ENCODE measurements at regions not wholly inside any gene's neighbourhood (a gene's known extent, or its start where the extent isn't known, plus 50 kb on each side); places are given as distances from the start of the nearest gene placed in this dataset.
"Not testable (repeated sequence)": the region's sequence is repeated elsewhere in the genome, so short reads cannot be mapped to it uniquely, and the experiment has no call there.

- not testable (repeated sequence) for DNase-seq (ENCODE audit: low read depth in 2 of 2)
Observed at GRCh38 chr6:167709776-167710336, 116.9 kb upstream of the AFDN start.

GRCh38 chr6:167710363-167710920 is 116.3 kb upstream of the AFDN start:
- DNase-seq (ENCODE audit: low read depth in 2 of 2) = no peak

DNA sequence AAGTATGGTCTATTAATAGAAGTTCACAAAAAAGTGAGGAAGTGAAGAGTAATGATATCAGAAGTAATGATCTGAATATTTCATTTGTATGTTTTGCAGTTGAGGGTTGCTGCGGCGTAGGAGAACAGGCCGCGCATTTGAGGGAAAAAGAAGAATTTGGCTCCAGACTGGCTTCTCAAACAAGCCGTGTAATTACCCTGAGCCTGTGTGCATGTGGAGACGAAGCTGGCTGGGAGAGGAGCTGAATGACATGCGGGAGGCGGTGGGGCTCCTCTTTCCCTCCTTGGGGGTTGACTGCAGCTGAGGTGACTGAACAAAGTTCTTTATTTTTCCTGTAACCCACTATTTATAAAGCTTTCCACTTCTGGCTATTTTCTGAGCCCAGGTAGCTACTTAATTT is 115.5 kb upstream of the AFDN start:
- DNase-seq (ENCODE audit: low read depth in 2 of 2) = no peak

DNA sequence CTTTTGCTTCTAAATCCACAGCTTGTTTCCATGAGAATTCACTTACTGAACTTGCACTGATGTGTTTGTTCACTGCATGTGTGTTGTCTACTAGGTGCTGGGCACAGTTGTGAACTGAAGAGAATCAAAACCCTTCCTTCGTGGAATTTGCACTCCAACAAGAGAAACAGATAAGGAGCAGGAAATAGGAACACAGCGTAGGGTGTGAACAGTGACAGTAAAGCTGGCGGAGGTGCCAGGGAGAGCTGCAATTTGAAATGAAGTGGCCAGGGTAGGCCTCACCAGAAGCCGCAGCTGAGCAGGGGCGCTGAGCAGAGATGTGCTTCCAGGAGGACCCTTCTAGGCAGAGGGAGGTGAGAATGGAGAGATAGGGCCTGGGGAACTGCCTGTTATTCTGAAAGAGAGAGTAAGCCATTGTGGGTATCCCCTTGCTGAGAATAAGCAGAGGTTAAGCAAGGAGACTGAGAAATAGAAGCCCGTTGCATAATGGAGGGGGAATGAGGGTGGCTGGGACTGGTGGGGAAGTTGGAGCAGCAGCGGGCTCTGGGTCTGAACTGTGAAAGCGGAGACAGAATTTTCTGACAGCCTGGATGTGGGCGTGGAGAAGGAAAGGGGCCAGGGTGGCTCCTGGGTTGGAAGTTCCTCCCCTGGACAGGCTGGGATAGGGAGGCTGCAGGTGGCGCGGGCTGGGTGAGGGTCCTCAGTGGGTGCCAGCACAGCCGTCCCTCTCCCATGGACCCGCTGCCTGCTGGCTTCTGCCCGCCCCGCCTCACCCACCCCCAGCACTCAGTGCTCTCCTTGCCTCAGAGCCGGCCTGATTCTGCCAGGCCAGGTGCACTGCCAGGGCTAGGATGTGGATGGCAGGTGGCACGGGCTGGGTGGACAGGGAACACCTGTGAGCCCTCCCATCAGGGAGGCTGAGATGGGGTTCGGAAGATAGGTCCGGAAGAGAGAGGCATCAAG is 114.7 kb upstream of the AFDN start:
- no peak for DNase-seq (ENCODE audit: low read depth in 2 of 2)

- no peak for DNase-seq (ENCODE audit: low read depth in 2 of 2)
Observed at GRCh38 chr6:167712731-167713475, 113.8 kb upstream of the AFDN start.

DNA sequence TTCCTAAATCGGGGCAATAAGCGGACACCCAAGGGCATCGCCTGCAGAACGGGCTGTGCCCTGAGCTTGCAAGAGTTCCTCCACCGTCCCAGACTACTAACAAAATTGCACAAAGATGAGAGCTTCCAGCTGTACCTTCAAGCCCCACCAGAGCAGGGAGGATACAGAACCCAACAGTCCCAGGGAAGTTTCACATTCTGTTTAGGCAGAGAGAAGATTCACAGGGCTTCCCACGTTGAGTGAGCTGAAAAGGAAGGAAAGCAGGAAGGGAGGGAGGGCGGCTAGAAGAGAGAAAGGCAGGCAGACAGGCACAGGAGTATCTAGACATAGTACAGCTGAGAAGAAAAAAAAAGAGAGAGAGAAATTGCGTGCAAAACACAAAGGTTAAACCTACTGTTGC is 112.6 kb upstream of the AFDN start:
- DNase-seq (ENCODE audit: low read depth in 2 of 2) = no peak

DNA sequence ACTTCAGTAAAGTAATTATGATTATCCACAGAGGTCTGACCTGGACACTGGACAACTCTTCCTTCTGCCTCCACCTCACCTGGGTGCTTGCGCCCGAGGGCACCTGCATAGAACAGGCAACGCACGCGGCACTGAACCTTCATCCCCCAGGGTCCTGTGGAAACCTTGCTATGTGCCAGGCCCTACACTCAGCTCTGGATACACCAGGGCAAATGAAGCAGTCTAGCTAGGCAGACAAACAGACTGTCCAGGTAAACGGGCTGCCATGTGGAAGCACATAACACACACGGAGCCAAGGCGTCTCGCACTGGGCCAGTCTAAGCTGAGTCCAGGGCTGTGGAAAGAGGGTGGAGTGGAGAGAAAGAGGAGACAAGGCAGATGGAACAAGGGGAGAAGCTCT is 109.3 kb upstream of the AFDN start:
- DNase-seq (ENCODE audit: low read depth in 2 of 2) = no peak

DNA sequence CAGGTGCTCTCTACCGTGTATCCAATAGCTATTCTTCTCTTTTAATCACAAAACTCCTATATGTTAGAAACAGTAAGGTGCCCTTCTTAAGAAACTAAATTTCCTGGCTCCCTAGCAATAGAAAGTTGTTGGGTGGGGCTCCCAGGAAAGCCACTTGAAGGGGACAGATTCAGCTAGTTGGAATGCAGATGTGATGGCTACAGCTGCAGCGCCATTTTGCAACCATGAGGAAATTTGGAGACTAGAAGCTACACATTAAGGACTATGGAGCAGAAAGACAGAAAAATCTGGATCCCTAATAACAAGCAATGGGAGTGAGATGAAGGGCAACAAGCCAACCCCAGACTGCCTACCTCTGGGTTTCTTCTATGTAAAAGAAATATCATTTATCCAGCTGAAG is 108.8 kb upstream of the AFDN start:
- DNase-seq (ENCODE audit: low read depth in 2 of 2) = no peak

GRCh38 chr6:167719920-167720319 is 106.8 kb upstream of the AFDN start:
- DNase-seq (ENCODE audit: low read depth in 2 of 2) = no peak

DNA sequence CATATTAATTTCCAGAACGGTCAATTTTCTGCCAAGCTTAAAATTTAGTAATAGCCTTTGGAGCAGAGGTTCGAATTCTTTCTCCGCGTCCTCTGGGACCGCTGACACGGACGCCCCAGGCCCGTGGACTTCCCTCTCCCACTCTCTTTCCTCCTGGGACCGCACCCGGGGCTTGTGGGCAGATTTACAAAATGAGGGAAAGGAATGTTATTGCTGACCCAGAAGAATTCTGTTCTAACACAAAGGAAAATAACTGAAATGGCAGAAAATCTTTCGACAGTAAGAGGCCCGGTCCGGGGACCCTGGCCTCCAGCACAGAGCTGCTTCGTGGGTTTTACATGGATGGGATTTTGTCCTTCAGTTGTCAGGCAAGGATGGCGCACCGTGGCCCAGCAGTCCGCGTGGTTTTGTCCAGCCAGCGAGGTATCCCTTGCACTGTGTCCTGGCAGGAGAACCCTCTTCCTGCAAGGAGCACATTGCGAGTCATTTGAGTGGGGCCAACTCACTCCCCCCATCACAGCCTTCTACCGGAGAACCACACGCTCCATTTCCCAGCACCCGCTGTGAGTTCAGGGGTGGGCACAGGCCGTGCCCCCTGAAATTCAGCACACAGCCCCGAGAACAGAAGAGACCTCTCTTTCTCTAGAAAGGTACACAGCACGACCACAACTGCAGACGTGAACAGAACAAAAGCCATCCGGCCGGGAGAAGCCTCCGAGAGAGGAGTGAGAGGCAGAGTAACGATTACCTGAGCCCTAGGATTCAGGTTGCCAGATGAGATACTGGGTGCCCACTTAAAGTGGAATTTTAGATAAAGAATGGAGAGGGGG is 106.0 kb upstream of the AFDN start:
- no peak for DNase-seq (ENCODE audit: low read depth in 2 of 2)

DNA sequence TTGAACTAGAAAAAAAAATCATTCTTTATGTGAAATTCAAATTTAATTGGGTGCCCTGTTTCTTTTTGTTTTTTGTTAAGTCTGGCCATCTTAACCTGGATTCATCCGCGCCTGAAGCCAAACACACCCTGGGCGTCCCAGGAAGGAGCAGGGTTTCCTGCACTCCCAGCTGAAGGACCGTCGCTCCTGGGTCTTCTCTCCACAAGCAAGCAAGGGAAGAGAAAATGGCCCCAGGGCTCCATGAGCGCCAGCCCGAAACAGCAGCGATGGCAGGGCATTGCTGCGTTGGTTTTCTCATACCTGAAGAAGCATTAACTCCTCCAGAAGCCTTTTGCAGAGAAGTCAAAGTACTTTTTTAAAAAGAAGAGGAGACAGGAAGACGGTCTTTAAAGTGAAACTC is 105.4 kb upstream of the AFDN start:
- no peak for DNase-seq (ENCODE audit: low read depth in 2 of 2)

GRCh38 chr6:167722634-167723309 is 103.9 kb upstream of the AFDN start:
- no peak for DNase-seq (ENCODE audit: low read depth in 2 of 2)

DNA sequence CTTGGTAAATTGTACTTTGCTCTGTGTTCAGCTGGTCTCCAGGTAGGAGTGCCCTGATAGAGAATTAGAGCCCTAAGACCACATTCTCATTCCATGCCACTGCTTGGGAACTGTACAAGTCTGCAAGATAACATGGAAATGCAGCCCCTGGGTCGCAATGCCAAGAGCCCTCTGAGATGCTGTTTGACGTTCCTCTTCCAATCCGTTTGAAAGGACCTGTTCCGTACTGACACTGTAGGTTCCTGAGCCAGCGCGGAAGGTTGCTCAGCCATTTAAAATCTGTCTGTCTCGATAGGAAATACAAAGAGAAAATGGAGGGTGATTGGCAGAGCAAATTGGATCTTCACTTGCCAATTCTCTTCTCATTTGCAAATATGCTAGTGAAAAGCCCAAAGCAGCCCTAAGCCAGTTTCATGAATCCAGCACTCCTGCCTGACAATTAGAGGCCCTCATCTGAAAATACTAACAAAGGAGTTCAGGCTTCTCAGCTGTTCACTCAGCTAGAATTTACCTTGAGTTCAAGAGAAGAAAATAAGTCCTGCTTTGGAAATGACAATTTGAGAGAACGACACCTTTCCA is 100.6 kb upstream of the AFDN start:
- no peak for DNase-seq (ENCODE audit: low read depth in 2 of 2)

GRCh38 chr6:167730441-167730840 is 96.3 kb upstream of the AFDN start:
- DNase-seq (ENCODE audit: low read depth in 2 of 2) = no peak

DNA sequence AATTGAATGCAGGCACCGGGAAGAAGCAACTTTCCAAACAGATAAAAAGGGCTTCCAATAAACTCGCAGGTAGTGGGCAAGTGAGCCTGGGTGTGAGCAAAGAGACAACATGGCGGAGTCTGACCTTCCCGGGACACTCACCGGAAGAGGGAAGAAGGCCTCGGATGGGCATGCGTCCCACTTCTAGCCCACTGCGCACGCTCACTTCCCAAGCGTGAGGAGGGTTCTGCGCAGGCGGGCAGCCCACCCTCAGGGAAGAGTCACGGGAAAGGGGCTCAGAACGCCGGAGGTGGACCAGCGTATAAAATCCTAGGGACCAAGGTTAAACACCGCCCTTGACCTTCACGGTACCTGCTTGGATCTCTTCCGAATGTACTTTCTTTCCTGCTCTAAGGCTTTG is 95.5 kb upstream of the AFDN start:
- no peak for DNase-seq (ENCODE audit: low read depth in 2 of 2)

- no peak for DNase-seq (ENCODE audit: low read depth in 2 of 2)
Observed at GRCh38 chr6:167731731-167732422, 94.8 kb upstream of the AFDN start.

- no peak for DNase-seq (ENCODE audit: low read depth in 2 of 2)
Observed at GRCh38 chr6:167733740-167734661, 92.7 kb upstream of the AFDN start.

DNA sequence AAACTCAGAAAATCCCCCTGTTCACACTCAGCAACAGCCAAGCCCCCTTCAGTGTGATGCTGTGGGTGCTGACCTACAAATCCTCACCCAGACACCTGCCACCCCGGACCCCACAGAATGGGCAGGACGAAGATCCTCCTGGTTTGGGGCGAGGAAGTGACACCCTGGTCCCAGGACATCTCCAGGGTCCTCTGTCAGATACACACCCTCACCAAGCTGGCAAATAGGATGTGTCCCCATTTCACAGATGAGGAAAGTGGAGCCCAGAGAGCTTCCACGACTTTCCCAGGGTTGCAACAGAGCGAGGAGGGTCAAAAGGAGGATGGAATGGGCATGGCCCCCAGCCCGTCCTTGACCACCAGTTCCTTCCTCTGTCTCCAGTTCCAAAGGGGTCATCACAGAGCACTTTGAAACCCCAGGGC is 92.0 kb upstream of the AFDN start:
- no peak for DNase-seq (ENCODE audit: low read depth in 2 of 2)
